ENCODE measurements at regions not wholly inside any gene's neighbourhood (a gene's known extent, or its start where the extent isn't known, plus 50 kb on each side); places are given as distances from the start of the nearest gene placed in this dataset.

DNA sequence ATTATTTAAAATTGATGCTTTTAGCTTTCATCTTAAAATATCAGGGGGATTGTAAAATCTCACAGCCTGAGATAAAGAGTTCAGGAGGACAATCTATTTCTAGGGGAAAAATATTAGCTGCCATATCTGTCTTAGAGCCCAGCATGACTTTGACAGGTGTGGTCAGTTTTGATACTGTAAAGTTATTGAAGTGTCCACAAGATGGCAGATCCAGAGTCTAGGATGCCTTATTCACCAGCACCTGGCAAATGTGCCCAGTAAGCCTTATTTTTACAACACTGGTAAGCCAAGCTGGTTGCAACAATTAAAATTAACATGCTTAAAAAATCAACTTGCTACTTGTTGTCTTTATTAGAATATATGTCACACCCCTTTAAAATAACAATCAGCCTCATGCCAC, 579.3 kb downstream of the SH2D4B start:
- TF ChIP-seq, protein P1, sequence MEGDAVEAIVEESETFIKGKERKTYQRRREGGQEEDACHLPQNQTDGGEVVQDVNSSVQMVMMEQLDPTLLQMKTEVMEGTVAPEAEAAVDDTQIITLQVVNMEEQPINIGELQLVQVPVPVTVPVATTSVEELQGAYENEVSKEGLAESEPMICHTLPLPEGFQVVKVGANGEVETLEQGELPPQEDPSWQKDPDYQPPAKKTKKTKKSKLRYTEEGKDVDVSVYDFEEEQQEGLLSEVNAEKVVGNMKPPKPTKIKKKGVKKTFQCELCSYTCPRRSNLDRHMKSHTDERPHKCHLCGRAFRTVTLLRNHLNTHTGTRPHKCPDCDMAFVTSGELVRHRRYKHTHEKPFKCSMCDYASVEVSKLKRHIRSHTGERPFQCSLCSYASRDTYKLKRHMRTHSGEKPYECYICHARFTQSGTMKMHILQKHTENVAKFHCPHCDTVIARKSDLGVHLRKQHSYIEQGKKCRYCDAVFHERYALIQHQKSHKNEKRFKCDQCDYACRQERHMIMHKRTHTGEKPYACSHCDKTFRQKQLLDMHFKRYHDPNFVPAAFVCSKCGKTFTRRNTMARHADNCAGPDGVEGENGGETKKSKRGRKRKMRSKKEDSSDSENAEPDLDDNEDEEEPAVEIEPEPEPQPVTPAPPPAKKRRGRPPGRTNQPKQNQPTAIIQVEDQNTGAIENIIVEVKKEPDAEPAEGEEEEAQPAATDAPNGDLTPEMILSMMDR (IDR thresholded peaks at IDR 0.05; ENCODE audit: insufficient read depth, low read length) = no peak
- no peak for TF ChIP-seq POLR2AphosphoS5 (IDR thresholded peaks at IDR 0.05; ENCODE audit: low read depth)
- TF ChIP-seq, protein P2, sequence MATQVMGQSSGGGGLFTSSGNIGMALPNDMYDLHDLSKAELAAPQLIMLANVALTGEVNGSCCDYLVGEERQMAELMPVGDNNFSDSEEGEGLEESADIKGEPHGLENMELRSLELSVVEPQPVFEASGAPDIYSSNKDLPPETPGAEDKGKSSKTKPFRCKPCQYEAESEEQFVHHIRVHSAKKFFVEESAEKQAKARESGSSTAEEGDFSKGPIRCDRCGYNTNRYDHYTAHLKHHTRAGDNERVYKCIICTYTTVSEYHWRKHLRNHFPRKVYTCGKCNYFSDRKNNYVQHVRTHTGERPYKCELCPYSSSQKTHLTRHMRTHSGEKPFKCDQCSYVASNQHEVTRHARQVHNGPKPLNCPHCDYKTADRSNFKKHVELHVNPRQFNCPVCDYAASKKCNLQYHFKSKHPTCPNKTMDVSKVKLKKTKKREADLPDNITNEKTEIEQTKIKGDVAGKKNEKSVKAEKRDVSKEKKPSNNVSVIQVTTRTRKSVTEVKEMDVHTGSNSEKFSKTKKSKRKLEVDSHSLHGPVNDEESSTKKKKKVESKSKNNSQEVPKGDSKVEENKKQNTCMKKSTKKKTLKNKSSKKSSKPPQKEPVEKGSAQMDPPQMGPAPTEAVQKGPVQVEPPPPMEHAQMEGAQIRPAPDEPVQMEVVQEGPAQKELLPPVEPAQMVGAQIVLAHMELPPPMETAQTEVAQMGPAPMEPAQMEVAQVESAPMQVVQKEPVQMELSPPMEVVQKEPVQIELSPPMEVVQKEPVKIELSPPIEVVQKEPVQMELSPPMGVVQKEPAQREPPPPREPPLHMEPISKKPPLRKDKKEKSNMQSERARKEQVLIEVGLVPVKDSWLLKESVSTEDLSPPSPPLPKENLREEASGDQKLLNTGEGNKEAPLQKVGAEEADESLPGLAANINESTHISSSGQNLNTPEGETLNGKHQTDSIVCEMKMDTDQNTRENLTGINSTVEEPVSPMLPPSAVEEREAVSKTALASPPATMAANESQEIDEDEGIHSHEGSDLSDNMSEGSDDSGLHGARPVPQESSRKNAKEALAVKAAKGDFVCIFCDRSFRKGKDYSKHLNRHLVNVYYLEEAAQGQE (IDR thresholded peaks at IDR 0.05; ENCODE audit: insufficient replicate concordance, low read depth) = no peak
- no peak for TF ChIP-seq GABPA (IDR thresholded peaks at IDR 0.05; ENCODE audit: low read depth)
- TF ChIP-seq SPI1 (IDR thresholded peaks at IDR 0.05; ENCODE audit: borderline replicate concordance, low read depth) = no peak

Data from HL-60 (cell line).